ENCODE measurements at regions not wholly inside any gene's neighbourhood (a gene's known extent, or its start where the extent isn't known, plus 50 kb on each side); places are given as distances from the start of the nearest gene placed in this dataset.

DNA sequence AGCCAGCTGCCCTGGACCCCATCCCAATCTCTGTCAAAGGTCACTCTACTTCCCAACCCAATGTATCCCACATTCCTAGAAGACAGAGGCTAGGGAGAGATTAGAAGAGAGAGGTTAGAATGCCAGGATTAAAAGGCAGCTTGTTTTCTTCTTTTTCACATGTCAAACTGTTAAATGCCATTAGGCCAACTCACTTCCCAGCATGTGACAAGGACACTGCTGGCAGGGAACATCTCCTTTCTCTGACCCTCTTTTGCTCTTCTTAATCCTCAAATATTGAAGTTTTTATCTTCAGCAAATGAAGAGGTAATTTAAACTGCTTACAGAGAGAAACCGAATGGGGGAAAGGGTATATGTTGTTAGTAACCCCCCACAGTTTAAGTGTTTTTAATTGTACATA is 89.1 kb downstream of the BBS10 start:
- intact Hi-C loops (cut with micrococcal nuclease; ENCODE audit: unreplicated experiment) = no loop called here
- ChIA-PET POLR2A (ENCODE audit: unreplicated experiment) (no interaction called here), CTCF (no interaction called here)
- TF ChIP-seq EZH2 (IDR thresholded peaks at IDR 0.05; ENCODE audit: low read depth) = no peak
- TF ChIP-seq, protein P1, sequence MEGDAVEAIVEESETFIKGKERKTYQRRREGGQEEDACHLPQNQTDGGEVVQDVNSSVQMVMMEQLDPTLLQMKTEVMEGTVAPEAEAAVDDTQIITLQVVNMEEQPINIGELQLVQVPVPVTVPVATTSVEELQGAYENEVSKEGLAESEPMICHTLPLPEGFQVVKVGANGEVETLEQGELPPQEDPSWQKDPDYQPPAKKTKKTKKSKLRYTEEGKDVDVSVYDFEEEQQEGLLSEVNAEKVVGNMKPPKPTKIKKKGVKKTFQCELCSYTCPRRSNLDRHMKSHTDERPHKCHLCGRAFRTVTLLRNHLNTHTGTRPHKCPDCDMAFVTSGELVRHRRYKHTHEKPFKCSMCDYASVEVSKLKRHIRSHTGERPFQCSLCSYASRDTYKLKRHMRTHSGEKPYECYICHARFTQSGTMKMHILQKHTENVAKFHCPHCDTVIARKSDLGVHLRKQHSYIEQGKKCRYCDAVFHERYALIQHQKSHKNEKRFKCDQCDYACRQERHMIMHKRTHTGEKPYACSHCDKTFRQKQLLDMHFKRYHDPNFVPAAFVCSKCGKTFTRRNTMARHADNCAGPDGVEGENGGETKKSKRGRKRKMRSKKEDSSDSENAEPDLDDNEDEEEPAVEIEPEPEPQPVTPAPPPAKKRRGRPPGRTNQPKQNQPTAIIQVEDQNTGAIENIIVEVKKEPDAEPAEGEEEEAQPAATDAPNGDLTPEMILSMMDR (conservative IDR thresholded peaks at IDR 0.05) = no peak
- no peaks in the 10 kb centered on the region for H3K36me3 ChIP-seq (ENCODE audit: low read depth)
- no peak overlapping the region for H3K4me2 ChIP-seq
- no peaks in the 10 kb centered on the region for H3K9me2 ChIP-seq (ENCODE audit: insufficient read depth)
- no peaks in the 10 kb centered on the region for H3K9me3 ChIP-seq (ENCODE audit: insufficient read depth, low read depth)
- no peak overlapping the region for H3K4me3 ChIP-seq
- no peaks in the 10 kb centered on the region for H3K79me2 ChIP-seq (ENCODE audit: low read depth)
- no TSS peak for BruUV-seq (replicated peaks)
- H2AFZ ChIP-seq = no peak overlapping the region
- no peaks in the 10 kb centered on the region for H3K4me1 ChIP-seq (replicated peaks; ENCODE audit: insufficient read depth)
- no peaks in the 10 kb centered on the region for H4K20me1 ChIP-seq (ENCODE audit: insufficient read depth)
- no peaks in the 10 kb centered on the region for H3F3A ChIP-seq (ENCODE audit: insufficient read depth, low read depth)
- H3K27ac ChIP-seq = no peak overlapping the region
- H3K27me3 ChIP-seq (ENCODE audit: insufficient read depth, low read depth) = no peaks in the 10 kb centered on the region
- no peak for DNase-seq

DNA sequence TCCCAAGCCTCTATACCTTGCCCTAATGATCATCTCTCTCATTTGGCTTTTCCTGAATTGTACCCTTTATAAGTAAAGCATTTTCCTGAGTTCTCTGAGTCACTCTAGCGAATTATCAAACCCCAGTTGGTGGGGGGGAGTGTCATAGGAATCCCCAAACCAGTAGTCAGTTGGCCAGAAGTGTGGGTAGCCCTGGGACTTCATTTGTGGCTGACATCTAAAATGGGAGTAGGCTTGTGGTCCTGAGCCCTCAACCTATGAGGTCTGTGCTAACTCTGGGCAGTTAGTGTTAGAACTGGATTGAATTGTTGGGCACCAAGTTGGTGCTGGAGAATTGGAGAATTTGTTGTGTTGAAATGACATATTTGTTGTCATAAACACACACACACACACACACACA is 91.3 kb downstream of the BBS10 start:
- ChIA-PET POLR2A (ENCODE audit: unreplicated experiment) (no interaction called here), CTCF (no interaction called here)
- no peaks in the 10 kb centered on the region for H4K20me1 ChIP-seq (ENCODE audit: insufficient read depth)
- DNase-seq = no peak
- intact Hi-C loops (cut with micrococcal nuclease; ENCODE audit: unreplicated experiment) = no loop called here
- H3K27me3 ChIP-seq (ENCODE audit: insufficient read depth, low read depth) = no peaks in the 10 kb centered on the region
- H3K36me3 ChIP-seq (ENCODE audit: low read depth) = no peaks in the 10 kb centered on the region
- H3K9me3 ChIP-seq (ENCODE audit: insufficient read depth, low read depth) = no peaks in the 10 kb centered on the region
- H2AFZ ChIP-seq = no peak overlapping the region
- no peaks in the 10 kb centered on the region for H3K79me2 ChIP-seq (ENCODE audit: low read depth)
- no peaks in the 10 kb centered on the region for H3K9me2 ChIP-seq (ENCODE audit: insufficient read depth)
- no peaks in the 10 kb centered on the region for H3F3A ChIP-seq (ENCODE audit: insufficient read depth, low read depth)
- TF ChIP-seq, protein P1 (conservative IDR thresholded peaks at IDR 0.05) = no peak
- TF ChIP-seq EZH2 (IDR thresholded peaks at IDR 0.05; ENCODE audit: low read depth) = no peak
- H3K4me3 ChIP-seq = no peak overlapping the region
- H3K27ac ChIP-seq = no peak overlapping the region
- H3K4me1 ChIP-seq (replicated peaks; ENCODE audit: insufficient read depth) = no peaks in the 10 kb centered on the region
- no peak overlapping the region for H3K4me2 ChIP-seq
- BruUV-seq (replicated peaks) = no TSS peak

DNA sequence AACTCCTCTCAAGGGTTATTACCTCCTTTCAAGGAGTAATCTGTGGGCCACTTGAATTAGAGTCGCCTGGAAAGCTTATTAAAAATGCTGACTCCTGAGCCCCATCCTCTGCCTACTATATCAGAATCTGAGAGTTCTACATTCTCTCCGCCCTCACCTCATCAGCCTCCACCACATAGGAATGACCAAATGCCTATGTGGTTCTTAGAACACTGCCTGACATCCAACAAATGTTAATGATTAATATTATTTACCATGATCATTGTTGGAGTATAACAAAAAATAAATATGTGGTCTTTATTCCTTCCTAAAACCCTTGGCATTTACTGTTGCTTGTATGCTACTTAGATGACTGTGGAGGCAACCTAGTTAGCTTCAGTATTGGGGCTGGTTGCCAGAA is 91.9 kb downstream of the BBS10 start:
- H2AFZ ChIP-seq = no peak overlapping the region
- no peaks in the 10 kb centered on the region for H3F3A ChIP-seq (ENCODE audit: insufficient read depth, low read depth)
- intact Hi-C loops (cut with micrococcal nuclease; ENCODE audit: unreplicated experiment) = no loop called here
- H3K9me2 ChIP-seq (ENCODE audit: insufficient read depth) = no peaks in the 10 kb centered on the region
- H3K36me3 ChIP-seq (ENCODE audit: low read depth) = no peaks in the 10 kb centered on the region
- no peaks in the 10 kb centered on the region for H3K79me2 ChIP-seq (ENCODE audit: low read depth)
- no peaks in the 10 kb centered on the region for H4K20me1 ChIP-seq (ENCODE audit: insufficient read depth)
- no peaks in the 10 kb centered on the region for H3K27me3 ChIP-seq (ENCODE audit: insufficient read depth, low read depth)
- no peak overlapping the region for H3K27ac ChIP-seq
- no peak for TF ChIP-seq EZH2 (IDR thresholded peaks at IDR 0.05; ENCODE audit: low read depth)
- TF ChIP-seq, protein P1 (conservative IDR thresholded peaks at IDR 0.05) = no peak
- no TSS peak for BruUV-seq (replicated peaks)
- no peak for DNase-seq
- no peak overlapping the region for H3K4me2 ChIP-seq
- no peaks in the 10 kb centered on the region for H3K4me1 ChIP-seq (replicated peaks; ENCODE audit: insufficient read depth)
- POLR2A ChIA-PET (ENCODE audit: unreplicated experiment) = no interaction called here
- no peaks in the 10 kb centered on the region for H3K9me3 ChIP-seq (ENCODE audit: insufficient read depth, low read depth)
- CTCF ChIA-PET = no interaction called here
- no peak overlapping the region for H3K4me3 ChIP-seq

Measured in PC-9 (cell line).